ENCODE measurements at regions not wholly inside any gene's neighbourhood (a gene's known extent, or its start where the extent isn't known, plus 50 kb on each side); places are given as distances from the start of the nearest gene placed in this dataset.

GRCh38 chr4:170853422-170854021, 763.8 kb upstream of the AADAT start:
- intact Hi-C loops (cut with micrococcal nuclease), result loop anchor here (2.0 kb wide), 1 partner anchor 595 kb away; no protein-coding TSS in a partner anchor
- Histone ChIP-seq H3K36me3 (ENCODE audit: control insufficient read depth, insufficient read depth, low read length) (no peaks in the 10 kb centered on the region), H3K27ac (ENCODE audit: low read length) (no peak overlapping the region), H3K27me3 (ENCODE audit: control insufficient read depth, insufficient read depth, low read length) (no peaks in the 10 kb centered on the region), H3K4me3 (ENCODE audit: low read length) (no peak overlapping the region), H3K4me1 (ENCODE audit: control insufficient read depth, insufficient read depth, low read length) (no peaks in the 10 kb centered on the region), H3K9me3 (ENCODE audit: control insufficient read depth, insufficient read depth, low read length) (no peaks in the 10 kb centered on the region)
- DNase-seq (no peak), ATAC-seq (no peak)
- Mint-ChIP-seq H3K4me1 (no peaks in the 10 kb centered on the region), H3K4me3 (no peak overlapping the region), H3K27ac (no peak overlapping the region), H3K9me3 (peaks cover 4 to 6% of the 10 kb centered on the region in 2 donors), H3K36me3 (peaks cover 5% of the 10 kb centered on the region), H3K27me3 (ENCODE audit: low read depth in 2 of 2) (no peaks in the 10 kb centered on the region)
- 9% methylated on average over 5 of the region's 8 CpGs for WGBS (ENCODE audit: insufficient coverage)
- peak; percentile 36 for TF ChIP-seq CTCF (IDR thresholded peaks at IDR 0.05)

GRCh38 chr4:170849969-170850368, 760.2 kb upstream of the AADAT start:
- Mint-ChIP-seq H3K36me3 (no peaks in the 10 kb centered on the region), H3K9me3 (peaks cover 7 to 11% of the 10 kb centered on the region in 2 donors), H3K4me1 (no peaks in the 10 kb centered on the region), H3K4me3 (no peak overlapping the region), H3K27ac (no peak overlapping the region), H3K27me3 (ENCODE audit: low read depth in 2 of 2) (no peaks in the 10 kb centered on the region)
- no peak for ATAC-seq
- WGBS (ENCODE audit: insufficient coverage), result 92% methylated on average over 1 of the region's 1 CpG
- Histone ChIP-seq H3K36me3 (ENCODE audit: control insufficient read depth, insufficient read depth, low read length) (no peaks in the 10 kb centered on the region), H3K9me3 (ENCODE audit: control insufficient read depth, insufficient read depth, low read length) (no peaks in the 10 kb centered on the region), H3K4me3 (ENCODE audit: low read length) (no peak overlapping the region), H3K27me3 (ENCODE audit: control insufficient read depth, insufficient read depth, low read length) (no peaks in the 10 kb centered on the region), H3K27ac (ENCODE audit: low read length) (no peak overlapping the region), H3K4me1 (ENCODE audit: control insufficient read depth, insufficient read depth, low read length) (no peaks in the 10 kb centered on the region)
- intact Hi-C loops (cut with micrococcal nuclease), result no loop called here
- no peak for DNase-seq
- no peak for TF ChIP-seq CTCF (IDR thresholded peaks at IDR 0.05)

GRCh38 chr4:170827562-170828274, 738.0 kb upstream of the AADAT start:
- WGBS (ENCODE audit: insufficient coverage), result no CpG with 5 or more reads among the region's 3 CpGs
- no peaks in the 10 kb centered on the region for H3K36me3 Mint-ChIP-seq
- H3K4me1 ChIP-seq (ENCODE audit: control insufficient read depth, insufficient read depth, low read length), result no peaks in the 10 kb centered on the region
- no peak for ATAC-seq
- H3K4me3 Mint-ChIP-seq, result no peak overlapping the region
- no peak overlapping the region for H3K27ac Mint-ChIP-seq
- H3K27ac ChIP-seq (ENCODE audit: low read length), result no peak overlapping the region
- H3K9me3 ChIP-seq (ENCODE audit: control insufficient read depth, insufficient read depth, low read length), result no peaks in the 10 kb centered on the region
- H3K9me3 Mint-ChIP-seq, result peaks cover 7 to 13% of the 10 kb centered on the region in 2 donors
- TF ChIP-seq CTCF (IDR thresholded peaks at IDR 0.05), result no peak
- intact Hi-C loops (cut with micrococcal nuclease), result no loop called here
- no peak overlapping the region for H3K4me3 ChIP-seq (ENCODE audit: low read length)
- no peak for DNase-seq
- H3K4me1 Mint-ChIP-seq, result no peaks in the 10 kb centered on the region
- no peaks in the 10 kb centered on the region for H3K27me3 Mint-ChIP-seq (ENCODE audit: low read depth in 2 of 2)
- no peaks in the 10 kb centered on the region for H3K36me3 ChIP-seq (ENCODE audit: control insufficient read depth, insufficient read depth, low read length)
- H3K27me3 ChIP-seq (ENCODE audit: control insufficient read depth, insufficient read depth, low read length), result no peaks in the 10 kb centered on the region
